ENCODE measurements at regions not wholly inside any gene's neighbourhood (a gene's known extent, or its start where the extent isn't known, plus 50 kb on each side); places are given as distances from the start of the nearest gene placed in this dataset.
A peak's percentile ranks its signal among the peaks of the same experiment; 100 is the strongest.

- Mint-ChIP-seq H3K27me3 (ENCODE audit: unreplicated experiment) (peaks cover 3% of the 10 kb centered on the region), H3K4me3 (ENCODE audit: low read depth, unreplicated experiment) (peak overlapping the region; percentile 4), H3K9me3 (ENCODE audit: low read depth, unreplicated experiment) (no peaks in the 10 kb centered on the region), H3K4me1 (ENCODE audit: low read depth, unreplicated experiment) (peaks cover 20% of the 10 kb centered on the region), H3K27ac (ENCODE audit: unreplicated experiment) (peak overlapping the region; percentile 19), H3K36me3 (ENCODE audit: insufficient read depth, unreplicated experiment) (no peaks in the 10 kb centered on the region)
- BruUV-seq (replicated peaks): no TSS peak
- peak; percentile 44 for DNase-seq
- TF ChIP-seq CTCF (IDR thresholded peaks at IDR 0.05; ENCODE audit: unreplicated experiment): no peak
- CTCF ChIA-PET: interaction anchor here (0.6 kb wide), 1 partner anchor 35 kb away, joined by 3 read pairs; no protein-coding TSS in a partner anchor
- intact Hi-C loops (cut with micrococcal nuclease; ENCODE audit: unreplicated experiment): no loop called here
Measured at GRCh38 chr6:166691199-166691598, 64.1 kb upstream of the RPS6KA2 start.

DNA sequence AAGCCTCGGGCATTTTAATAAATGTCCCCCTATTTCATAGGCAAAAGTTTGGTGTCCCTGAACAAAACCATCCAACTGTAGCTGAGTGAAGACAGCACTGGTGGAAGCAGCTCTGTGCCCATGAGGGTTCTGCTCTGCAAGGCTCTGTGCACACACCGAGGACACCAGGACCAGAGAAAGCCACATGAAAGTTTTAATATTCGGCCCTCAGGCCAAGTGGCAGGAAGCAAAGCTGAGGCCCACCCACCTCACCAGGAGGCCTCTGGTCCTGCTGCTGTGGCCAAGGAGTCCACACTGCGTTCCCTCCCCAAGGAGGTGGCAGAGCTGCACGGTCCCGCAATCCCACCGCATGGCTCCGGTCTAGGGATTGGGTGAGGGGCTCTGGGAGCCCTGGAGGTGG lies 62.6 kb upstream of the RPS6KA2 start:
- Mint-ChIP-seq H3K27me3 (ENCODE audit: unreplicated experiment) (peaks cover 18% of the 10 kb centered on the region), H3K27ac (ENCODE audit: unreplicated experiment) (no peak overlapping the region), H3K36me3 (ENCODE audit: insufficient read depth, unreplicated experiment) (no peaks in the 10 kb centered on the region), H3K4me3 (ENCODE audit: low read depth, unreplicated experiment) (no peak overlapping the region), H3K9me3 (ENCODE audit: low read depth, unreplicated experiment) (no peaks in the 10 kb centered on the region), H3K4me1 (ENCODE audit: low read depth, unreplicated experiment) (peaks cover 20% of the 10 kb centered on the region)
- DNase-seq: no peak
- BruUV-seq (replicated peaks): no TSS peak
- CTCF ChIA-PET: no interaction called here
- no peak for TF ChIP-seq CTCF (IDR thresholded peaks at IDR 0.05; ENCODE audit: unreplicated experiment)
- intact Hi-C loops (cut with micrococcal nuclease; ENCODE audit: unreplicated experiment): no loop called here

- Mint-ChIP-seq H3K27me3 (ENCODE audit: unreplicated experiment) (peaks cover 26% of the 10 kb centered on the region), H3K4me3 (ENCODE audit: low read depth, unreplicated experiment) (no peak overlapping the region), H3K9me3 (ENCODE audit: low read depth, unreplicated experiment) (no peaks in the 10 kb centered on the region), H3K36me3 (ENCODE audit: insufficient read depth, unreplicated experiment) (no peaks in the 10 kb centered on the region), H3K4me1 (ENCODE audit: low read depth, unreplicated experiment) (peaks cover 20% of the 10 kb centered on the region), H3K27ac (ENCODE audit: unreplicated experiment) (no peak overlapping the region)
- DNase-seq: no peak
- no TSS peak for BruUV-seq (replicated peaks)
- intact Hi-C loops (cut with micrococcal nuclease; ENCODE audit: unreplicated experiment): no loop called here
- CTCF ChIA-PET: no interaction called here
- TF ChIP-seq CTCF (IDR thresholded peaks at IDR 0.05; ENCODE audit: unreplicated experiment): no peak
Measured at GRCh38 chr6:166688901-166689300, 61.9 kb upstream of the RPS6KA2 start.

DNA sequence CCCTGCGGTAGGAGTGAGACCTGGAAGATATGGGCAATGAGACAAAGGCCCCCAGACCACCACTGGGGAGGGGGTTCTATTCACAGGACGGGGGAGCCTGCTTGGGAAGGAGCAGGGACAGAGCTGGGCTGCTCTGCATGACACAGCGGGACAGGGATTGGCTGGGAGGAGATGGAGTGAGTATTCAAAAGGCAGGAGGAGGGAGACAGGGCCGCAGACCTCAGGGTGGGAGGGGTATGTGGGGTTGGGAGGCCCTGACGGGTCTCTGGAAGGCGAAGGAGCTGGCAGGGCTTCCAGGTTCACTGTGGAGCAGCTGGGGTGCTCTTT lies 60.8 kb upstream of the RPS6KA2 start:
- H3K4me3 Mint-ChIP-seq (ENCODE audit: low read depth, unreplicated experiment): no peak overlapping the region
- peaks cover 25% of the 10 kb centered on the region for H3K4me1 Mint-ChIP-seq (ENCODE audit: low read depth, unreplicated experiment)

More for the DNA sequence above, 60.8 kb upstream of the RPS6KA2 start:
- BruUV-seq (replicated peaks): no TSS peak
- no peak for DNase-seq
- Mint-ChIP-seq H3K36me3 (ENCODE audit: insufficient read depth, unreplicated experiment) (no peaks in the 10 kb centered on the region), H3K9me3 (ENCODE audit: low read depth, unreplicated experiment) (no peaks in the 10 kb centered on the region), H3K27me3 (ENCODE audit: unreplicated experiment) (peaks cover 26% of the 10 kb centered on the region), H3K27ac (ENCODE audit: unreplicated experiment) (no peak overlapping the region)
- TF ChIP-seq CTCF (IDR thresholded peaks at IDR 0.05; ENCODE audit: unreplicated experiment): no peak
- CTCF ChIA-PET: no interaction called here
- intact Hi-C loops (cut with micrococcal nuclease; ENCODE audit: unreplicated experiment): no loop called here

All from Calu3 (cell line).